Activated CD4-positive, alpha-beta T cell treated with anti-CD3 and anti-CD28 coated beads, Interleukin-2, amount 10 ng/mL, durations not matched to agents 24 days and 14 days (primary cell): ENCODE measurements at regions not wholly inside any gene's neighbourhood (a gene's known extent, or its start where the extent isn't known, plus 50 kb on each side); places are given as distances from the start of the nearest gene placed in this dataset.
"Not testable (repeated sequence)": the region's sequence is repeated elsewhere in the genome, so short reads cannot be mapped to it uniquely, and the experiment has no call there.

Experiments used
- DNase-seq: peaks from one replicate; pipeline ENCODE4 v3.0.0; 2022
- H3K27ac Mint-ChIP-seq: one replicate; pipeline ENCODE4 v1.8.0; 2022; ENCODE audit warnings: mild to moderate bottlenecking, mixed read lengths
- H3K27me3 Mint-ChIP-seq: one replicate; pipeline ENCODE4 v1.8.0; 2022; ENCODE audit warnings: mixed read lengths
- H3K36me3 Mint-ChIP-seq: one replicate; pipeline ENCODE4 v1.8.0; 2022; ENCODE audit warnings: low read depth, mild to moderate bottlenecking, mixed read lengths
- H3K4me1 Mint-ChIP-seq: one replicate; pipeline ENCODE4 v1.8.0; 2021; ENCODE audit warnings: mixed read lengths
- H3K4me3 Mint-ChIP-seq: one replicate; pipeline ENCODE4 v1.8.0; 2022; ENCODE audit warnings: mild to moderate bottlenecking, moderate library complexity, mixed read lengths
- H3K9me3 Mint-ChIP-seq: one replicate; pipeline ENCODE4 v1.8.0; 2021; ENCODE audit warnings: mixed read lengths
- intact Hi-C: fragments of 100-400 bp; cut with micrococcal nuclease; formaldehyde crosslinking; loops from one replicate; pipeline ENCODE4 v1.15.1; 2023

- intact Hi-C loops, result no loop called here
- H3K9me3 Mint-ChIP-seq, result no peaks in the 10 kb centered on the region
- H3K27ac Mint-ChIP-seq, result no peak overlapping the region
- no peaks in the 10 kb centered on the region for H3K4me1 Mint-ChIP-seq
- no peaks in the 10 kb centered on the region for H3K36me3 Mint-ChIP-seq
- DNase-seq, result no peak
- H3K4me3 Mint-ChIP-seq, result no peak overlapping the region
- no peaks in the 10 kb centered on the region for H3K27me3 Mint-ChIP-seq
Observed at GRCh38 chr4:43458293-43458692, 565.8 kb downstream of the GRXCR1 start.

DNA sequence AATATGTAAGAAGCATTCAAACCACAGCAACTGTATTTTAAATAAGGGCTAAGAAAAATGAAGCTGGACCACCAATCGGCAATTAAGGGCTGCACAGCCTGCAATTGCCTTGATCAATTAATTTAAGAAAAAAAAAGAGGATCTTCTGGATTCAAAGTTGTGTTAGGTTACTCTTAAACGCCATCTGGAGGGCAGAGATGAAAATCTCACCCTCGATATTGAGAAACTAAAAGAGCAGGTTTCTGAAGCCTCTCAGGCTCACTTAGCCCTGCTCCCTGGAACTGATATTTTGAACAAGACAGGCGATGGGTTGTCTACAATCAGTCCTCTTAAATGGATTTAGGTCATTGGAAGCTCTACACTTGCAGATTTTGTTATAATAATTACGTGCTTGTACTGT, 579.4 kb downstream of the GRXCR1 start:
- no peak overlapping the region for H3K4me3 Mint-ChIP-seq
- no peak overlapping the region for H3K27ac Mint-ChIP-seq
- H3K27me3 Mint-ChIP-seq, result no peaks in the 10 kb centered on the region
- H3K9me3 Mint-ChIP-seq, result peaks cover 3% of the 10 kb centered on the region
- DNase-seq, result no peak
- H3K4me1 Mint-ChIP-seq, result no peaks in the 10 kb centered on the region
- intact Hi-C loops, result no loop called here
- no peaks in the 10 kb centered on the region for H3K36me3 Mint-ChIP-seq

DNA sequence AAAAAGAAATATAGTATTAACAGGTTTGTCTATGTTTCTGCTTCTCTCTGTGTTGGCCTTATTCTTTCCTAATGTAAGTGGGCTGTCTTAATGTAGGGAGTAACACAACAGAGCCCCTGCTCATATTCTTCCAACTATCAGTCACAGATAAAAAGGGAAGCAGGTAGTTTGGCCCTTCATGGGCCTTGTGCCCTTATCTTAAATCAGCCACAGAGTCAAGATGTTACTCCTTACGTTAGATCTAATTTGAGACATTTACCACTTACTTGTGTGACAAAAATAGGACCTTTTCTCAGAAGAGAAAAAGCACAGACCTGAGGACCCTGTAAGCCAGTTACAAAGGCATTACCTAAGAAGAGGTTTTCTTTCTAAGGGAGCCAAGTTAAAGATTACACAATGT, 589.0 kb downstream of the GRXCR1 start:
- no peak overlapping the region for H3K4me3 Mint-ChIP-seq
- DNase-seq, result no peak
- intact Hi-C loops, result no loop called here

DNA sequence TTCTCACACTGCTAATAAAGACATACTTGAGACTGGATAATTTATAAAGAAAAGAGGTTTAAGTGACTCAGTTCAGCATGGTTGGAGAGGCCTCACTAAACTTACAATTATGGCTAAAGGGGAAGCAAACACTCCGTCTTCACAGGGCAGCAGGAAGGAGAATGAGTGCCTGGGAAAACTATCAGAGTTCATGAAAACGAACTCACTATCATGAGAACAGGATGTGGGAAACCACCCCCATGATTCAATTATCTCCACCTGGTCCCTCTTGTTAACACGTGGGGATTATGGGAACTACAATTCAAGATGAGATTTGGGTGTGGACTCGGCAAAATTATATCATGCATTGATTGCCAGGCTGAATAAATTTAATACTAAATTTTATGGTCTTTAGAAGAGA, 592.7 kb downstream of the GRXCR1 start:
- no peak overlapping the region for H3K4me3 Mint-ChIP-seq
- H3K27me3 Mint-ChIP-seq, result no peaks in the 10 kb centered on the region
- no peak overlapping the region for H3K27ac Mint-ChIP-seq
- intact Hi-C loops, result no loop called here
- H3K36me3 Mint-ChIP-seq, result no peaks in the 10 kb centered on the region
- no peaks in the 10 kb centered on the region for H3K4me1 Mint-ChIP-seq
- no peak for DNase-seq
- H3K9me3 Mint-ChIP-seq, result no peaks in the 10 kb centered on the region

More for the DNA sequence above, 589.0 kb downstream of the GRXCR1 start:
- Mint-ChIP-seq H3K36me3 (no peaks in the 10 kb centered on the region), H3K9me3 (no peaks in the 10 kb centered on the region), H3K4me1 (no peaks in the 10 kb centered on the region), H3K27me3 (no peaks in the 10 kb centered on the region), H3K27ac (no peak overlapping the region)

- DNase-seq, result no peak
- H3K36me3 Mint-ChIP-seq, result no peaks in the 10 kb centered on the region
- H3K27me3 Mint-ChIP-seq, result no peaks in the 10 kb centered on the region
- no peaks in the 10 kb centered on the region for H3K9me3 Mint-ChIP-seq
- intact Hi-C loops, result no loop called here
- H3K4me3 Mint-ChIP-seq, result no peak overlapping the region
- H3K27ac Mint-ChIP-seq, result no peak overlapping the region
- H3K4me1 Mint-ChIP-seq, result no peaks in the 10 kb centered on the region
Observed at GRCh38 chr4:43496188-43496587, 603.7 kb downstream of the GRXCR1 start.

- Mint-ChIP-seq H3K9me3 (no peaks in the 10 kb centered on the region), H3K27ac (no peak overlapping the region), H3K4me1 (no peaks in the 10 kb centered on the region), H3K4me3 (no peak overlapping the region), H3K36me3 (no peaks in the 10 kb centered on the region), H3K27me3 (no peaks in the 10 kb centered on the region)
- DNase-seq, result no peak
- intact Hi-C loops, result no loop called here
Observed at GRCh38 chr4:43496602-43497001, 604.1 kb downstream of the GRXCR1 start.

- DNase-seq, H3K4me1 Mint-ChIP-seq, H3K9me3 Mint-ChIP-seq, H3K4me3 Mint-ChIP-seq, H3K36me3 Mint-ChIP-seq, intact Hi-C loops, H3K27ac Mint-ChIP-seq, H3K27me3 Mint-ChIP-seq: not testable (repeated sequence)
Observed at GRCh38 chr4:43505823-43506222, 613.3 kb downstream of the GRXCR1 start.

DNA sequence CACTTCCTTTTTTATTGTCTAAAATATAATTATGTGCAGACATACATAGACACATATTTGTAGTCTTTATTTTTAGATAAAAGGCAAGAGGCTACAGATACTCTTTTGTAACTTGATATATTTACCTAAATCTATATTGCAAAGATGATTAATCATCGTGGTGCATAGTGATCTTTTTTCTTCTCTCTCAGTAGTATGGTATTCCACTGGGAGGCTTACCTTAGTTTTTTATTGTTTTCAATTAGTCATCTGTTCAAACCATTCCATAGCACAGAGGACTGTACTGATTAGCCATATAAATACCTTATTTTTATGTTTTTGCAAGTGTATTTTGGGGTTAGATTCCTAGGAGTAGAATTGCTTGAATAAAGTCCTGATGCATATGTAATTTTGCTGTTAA, 619.7 kb downstream of the GRXCR1 start:
- intact Hi-C loops, result no loop called here
- H3K27ac Mint-ChIP-seq, result no peak overlapping the region
- no peak overlapping the region for H3K4me3 Mint-ChIP-seq
- DNase-seq, result no peak
- H3K9me3 Mint-ChIP-seq, result no peaks in the 10 kb centered on the region
- H3K4me1 Mint-ChIP-seq, result no peaks in the 10 kb centered on the region
- no peaks in the 10 kb centered on the region for H3K36me3 Mint-ChIP-seq
- H3K27me3 Mint-ChIP-seq, result no peaks in the 10 kb centered on the region

DNA sequence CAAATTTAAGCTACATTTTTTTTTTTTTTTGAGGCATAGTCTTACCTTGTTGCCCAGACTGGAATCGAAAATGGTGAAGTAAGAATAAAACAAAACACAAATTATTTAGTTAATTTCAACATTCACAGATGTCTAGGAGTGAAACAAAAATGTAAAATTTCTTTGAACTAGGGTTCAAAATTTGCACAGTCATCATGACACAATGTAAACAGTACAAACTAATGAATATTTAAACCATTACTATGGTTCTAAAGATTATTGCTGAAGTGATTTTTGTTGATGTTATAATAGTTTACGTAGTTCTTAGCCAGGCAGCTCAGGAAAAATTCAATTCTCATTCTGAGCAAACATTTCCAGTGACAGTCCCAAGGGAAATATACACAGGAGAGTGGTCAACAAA, 633.1 kb downstream of the GRXCR1 start:
- peaks cover 5% of the 10 kb centered on the region for H3K9me3 Mint-ChIP-seq
- no peaks in the 10 kb centered on the region for H3K4me1 Mint-ChIP-seq
- no peak overlapping the region for H3K27ac Mint-ChIP-seq
- H3K4me3 Mint-ChIP-seq, result no peak overlapping the region
- intact Hi-C loops, result no loop called here
- H3K27me3 Mint-ChIP-seq, result no peaks in the 10 kb centered on the region
- H3K36me3 Mint-ChIP-seq, result no peaks in the 10 kb centered on the region
- no peak for DNase-seq

DNA sequence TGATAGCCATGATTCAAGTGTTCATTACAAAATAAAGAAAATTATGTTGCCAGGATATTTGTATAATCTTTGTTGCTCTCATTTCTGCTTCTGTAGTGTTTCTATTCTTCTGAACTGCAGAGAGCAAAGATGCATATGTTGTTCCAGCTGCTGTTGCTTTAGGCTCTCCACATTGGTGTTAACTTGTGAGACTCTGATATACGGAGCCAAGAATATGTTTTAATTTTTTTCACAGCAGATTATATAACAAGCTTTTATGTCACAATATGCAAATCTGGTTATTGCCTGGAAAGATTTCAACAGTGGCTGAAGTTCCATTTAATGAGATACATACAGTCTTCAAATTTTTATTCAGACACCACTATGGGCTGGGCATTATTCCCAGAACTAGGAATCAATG, 655.0 kb downstream of the GRXCR1 start:
- H3K4me3 Mint-ChIP-seq, result no peak overlapping the region
- no peaks in the 10 kb centered on the region for H3K4me1 Mint-ChIP-seq
- no peak overlapping the region for H3K27ac Mint-ChIP-seq
- H3K9me3 Mint-ChIP-seq, result peaks cover 8% of the 10 kb centered on the region
- no peaks in the 10 kb centered on the region for H3K27me3 Mint-ChIP-seq
- no peak for DNase-seq
- no peaks in the 10 kb centered on the region for H3K36me3 Mint-ChIP-seq
- intact Hi-C loops, result no loop called here

DNA sequence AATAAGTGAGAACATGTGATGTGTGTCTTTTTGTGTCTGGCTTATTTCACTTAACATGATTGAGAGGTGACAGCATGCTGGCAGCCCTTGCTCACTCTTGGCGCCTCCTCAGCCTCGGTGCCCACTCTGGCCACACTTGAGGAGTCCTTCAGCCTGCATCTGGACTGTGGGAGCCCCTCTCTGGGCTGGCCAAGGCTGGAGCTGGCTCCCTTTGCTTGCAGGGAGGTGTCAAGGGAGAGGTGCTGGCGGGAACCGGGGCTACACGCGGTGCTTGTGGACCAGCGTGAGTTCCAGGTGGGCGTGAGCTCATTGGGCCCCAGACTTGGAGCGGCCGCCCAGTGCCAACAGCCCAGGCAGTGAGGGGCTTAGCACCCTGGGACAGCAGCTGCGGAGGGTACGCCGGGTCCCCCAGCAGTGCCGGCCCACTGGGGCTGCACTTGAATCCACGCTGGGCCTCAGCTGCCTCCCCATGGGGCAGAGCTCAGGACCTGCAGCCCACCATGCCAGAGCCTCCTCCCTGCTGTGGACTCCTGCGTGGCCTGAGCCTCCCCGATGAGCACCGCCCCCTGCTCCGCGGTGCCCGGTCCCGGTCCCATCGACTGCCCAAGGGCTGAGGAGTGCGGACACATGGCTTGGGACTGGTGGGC, 658.6 kb downstream of the GRXCR1 start:
- intact Hi-C loops, result no loop called here
- Mint-ChIP-seq H3K4me1 (no peaks in the 10 kb centered on the region), H3K9me3 (peaks cover 11% of the 10 kb centered on the region), H3K4me3 (no peak overlapping the region), H3K27ac (no peak overlapping the region), H3K27me3 (no peaks in the 10 kb centered on the region), H3K36me3 (no peaks in the 10 kb centered on the region)
- DNase-seq, result no peak

DNA sequence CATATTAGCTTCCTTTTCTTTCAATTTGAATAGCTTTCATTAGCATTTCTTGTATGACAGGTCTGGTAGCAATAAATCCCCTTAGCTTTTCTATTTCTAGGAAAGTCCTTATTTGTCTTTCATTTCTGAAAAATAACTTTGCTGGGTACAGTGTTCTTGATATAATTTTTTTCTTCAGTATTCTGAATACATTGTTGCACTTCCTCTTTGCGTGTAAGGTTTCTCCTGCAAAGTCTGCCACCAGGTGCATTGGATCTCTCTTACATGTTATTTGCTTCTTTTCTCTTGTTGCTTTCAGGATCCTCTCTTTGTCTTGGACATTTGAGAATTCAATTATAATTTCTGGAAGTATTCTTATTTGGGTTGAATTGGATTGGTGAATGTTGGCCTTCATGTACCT, 663.7 kb downstream of the GRXCR1 start:
- DNase-seq, result no peak
- no peaks in the 10 kb centered on the region for H3K4me1 Mint-ChIP-seq
- no peaks in the 10 kb centered on the region for H3K27me3 Mint-ChIP-seq
- H3K9me3 Mint-ChIP-seq, result peaks cover 7% of the 10 kb centered on the region
- H3K36me3 Mint-ChIP-seq, result no peaks in the 10 kb centered on the region
- no peak overlapping the region for H3K27ac Mint-ChIP-seq
- intact Hi-C loops, result no loop called here
- no peak overlapping the region for H3K4me3 Mint-ChIP-seq

DNA sequence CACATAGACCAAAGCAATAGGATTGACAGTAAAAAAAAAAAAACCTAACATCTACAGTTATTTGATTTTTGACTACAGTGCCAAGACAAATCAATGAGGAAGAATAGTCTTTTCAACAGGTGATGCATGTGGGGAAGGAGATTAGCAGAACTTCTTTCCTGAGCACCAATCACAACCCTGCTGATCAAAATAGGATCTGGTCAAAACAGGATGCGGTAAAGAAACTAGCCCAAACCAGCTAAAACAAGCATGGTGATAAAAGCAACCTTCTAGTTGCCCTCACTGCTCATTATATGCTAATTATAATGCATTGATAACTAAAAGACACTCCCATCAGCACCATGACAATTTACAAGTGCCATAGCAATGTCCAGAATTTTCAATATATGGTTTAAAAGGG, 667.5 kb downstream of the GRXCR1 start:
- no peaks in the 10 kb centered on the region for H3K36me3 Mint-ChIP-seq
- H3K27me3 Mint-ChIP-seq, result no peaks in the 10 kb centered on the region
- no peak for DNase-seq
- H3K9me3 Mint-ChIP-seq, result peaks cover 3% of the 10 kb centered on the region
- no peaks in the 10 kb centered on the region for H3K4me1 Mint-ChIP-seq
- no peak overlapping the region for H3K27ac Mint-ChIP-seq
- intact Hi-C loops, result no loop called here
- no peak overlapping the region for H3K4me3 Mint-ChIP-seq

DNA sequence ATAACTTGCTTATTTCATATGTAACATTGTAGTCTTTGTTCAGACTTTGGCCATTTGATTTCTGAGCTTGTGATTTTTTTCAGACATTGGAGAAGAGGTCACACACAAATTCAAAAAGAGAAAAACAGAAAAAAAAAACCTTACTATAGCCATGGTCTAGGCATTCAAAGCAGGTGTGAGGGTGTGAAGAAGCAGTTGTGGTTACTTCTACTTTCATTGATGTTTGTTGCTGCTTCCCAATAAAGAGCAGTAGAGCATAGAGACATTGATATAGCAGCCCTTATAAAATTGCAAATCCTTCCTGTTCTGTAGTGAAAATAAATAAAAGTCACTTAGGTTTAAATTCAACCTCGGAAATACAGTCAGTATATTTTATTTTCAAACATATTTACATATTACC, 671.6 kb downstream of the GRXCR1 start:
- DNase-seq, result no peak
- Mint-ChIP-seq H3K9me3 (no peaks in the 10 kb centered on the region), H3K4me3 (no peak overlapping the region), H3K27me3 (no peaks in the 10 kb centered on the region), H3K4me1 (no peaks in the 10 kb centered on the region), H3K27ac (no peak overlapping the region), H3K36me3 (no peaks in the 10 kb centered on the region)
- intact Hi-C loops, result no loop called here

DNA sequence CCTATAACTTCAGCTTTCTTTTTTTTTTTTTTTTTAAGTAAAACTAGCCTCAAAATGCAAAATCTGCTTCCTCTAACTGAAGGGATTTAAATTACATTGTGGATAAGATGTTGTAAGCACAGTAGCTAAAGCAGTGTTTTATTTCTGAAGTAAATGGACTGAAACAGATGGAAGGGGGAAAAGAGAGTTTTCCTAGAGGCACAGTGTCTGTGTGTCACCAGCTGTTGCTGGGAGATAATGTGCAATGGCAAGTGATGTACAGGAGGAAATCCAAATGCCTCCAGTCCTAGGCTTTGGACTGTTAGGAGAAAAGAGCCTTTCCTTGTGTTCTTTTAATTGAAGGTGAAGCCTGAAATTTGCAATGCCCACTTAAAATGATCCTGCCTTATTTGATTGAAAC, 672.1 kb downstream of the GRXCR1 start:
- DNase-seq, result no peak
- Mint-ChIP-seq H3K4me1 (no peaks in the 10 kb centered on the region), H3K27me3 (no peaks in the 10 kb centered on the region), H3K4me3 (no peak overlapping the region), H3K9me3 (no peaks in the 10 kb centered on the region), H3K36me3 (no peaks in the 10 kb centered on the region), H3K27ac (no peak overlapping the region)
- intact Hi-C loops, result no loop called here
